ENCODE measurements at regions not wholly inside any gene's neighbourhood (a gene's known extent, or its start where the extent isn't known, plus 50 kb on each side); places are given as distances from the start of the nearest gene placed in this dataset.

GRCh38 chr9:86827893-86828292 lies 119.4 kb downstream of the GAS1 start:
- Histone ChIP-seq H3K27ac (replicated peaks in 1 of 4) (no peak overlapping the region), H3K27me3 (no peaks in the 10 kb centered on the region), H3K36me3 (no peaks in the 10 kb centered on the region), H3K4me3 (no peak overlapping the region), H3K9me3 (no peaks in the 10 kb centered on the region), H3K4me1 (no peaks in the 10 kb centered on the region)
- intact Hi-C loops (cut with DNase I) = no loop called here
- no peak for DNase-seq (ENCODE audit: extremely low spot score)
- no peak for TF ChIP-seq CTCF (IDR thresholded peaks at IDR 0.05)
- WGBS = 48% methylated on average over 1 of the region's 1 CpG

GRCh38 chr9:86825299-86825698 lies 122.0 kb downstream of the GAS1 start:
- WGBS = 83% methylated on average over 2 of the region's 2 CpGs
- Histone ChIP-seq H3K4me1 (peaks cover 0 to 9% (median 1%) of the 10 kb centered on the region in 4 donors), H3K27ac (replicated peaks in 1 of 4) (no peak overlapping the region), H3K4me3 (no peak overlapping the region), H3K36me3 (no peaks in the 10 kb centered on the region), H3K27me3 (no peaks in the 10 kb centered on the region), H3K9me3 (no peaks in the 10 kb centered on the region)
- DNase-seq (ENCODE audit: extremely low spot score) = no peak
- no peak for TF ChIP-seq EP300 (IDR thresholded peaks at IDR 0.05)
- TF ChIP-seq POLR2A (IDR thresholded peaks at IDR 0.05; ENCODE audit: low read depth) = no peak
- TF ChIP-seq POLR2AphosphoS5 (IDR thresholded peaks at IDR 0.05) = no peak
- no peak for TF ChIP-seq CTCF (IDR thresholded peaks at IDR 0.05)
- intact Hi-C loops (cut with DNase I) = no loop called here

- H3K27ac ChIP-seq (replicated peaks in 1 of 4) = peak overlapping the region in 1 of 4 donors; percentile 40
- H3K4me1 ChIP-seq = peaks cover 0 to 9% (median 1%) of the 10 kb centered on the region in 4 donors
- intact Hi-C loops (cut with DNase I) = no loop called here
- H3K27me3 ChIP-seq = no peaks in the 10 kb centered on the region
- 45% methylated on average over 6 of the region's 6 CpGs for WGBS
- DNase-seq (ENCODE audit: extremely low spot score) = no peak
- TF ChIP-seq POLR2AphosphoS5 (IDR thresholded peaks at IDR 0.05) (no peak), EP300 (IDR thresholded peaks at IDR 0.05) (no peak), CTCF (IDR thresholded peaks at IDR 0.05) (no peak), POLR2A (IDR thresholded peaks at IDR 0.05; ENCODE audit: low read depth) (no peak)
- H3K36me3 ChIP-seq = no peaks in the 10 kb centered on the region
- no peak overlapping the region for H3K4me3 ChIP-seq
- H3K9me3 ChIP-seq = no peaks in the 10 kb centered on the region
Observed at GRCh38 chr9:86822006-86822801, 125.1 kb downstream of the GAS1 start.

- DNase-seq (ENCODE audit: extremely low spot score) = no peak
- WGBS = 72% methylated on average over 7 of the region's 8 CpGs
- Histone ChIP-seq H3K4me3 (no peak overlapping the region), H3K4me1 (peaks cover 0 to 9% (median 1%) of the 10 kb centered on the region in 4 donors), H3K36me3 (no peaks in the 10 kb centered on the region), H3K27me3 (no peaks in the 10 kb centered on the region), H3K27ac (replicated peaks in 1 of 4) (no peak overlapping the region), H3K9me3 (no peaks in the 10 kb centered on the region)
- TF ChIP-seq POLR2A (IDR thresholded peaks at IDR 0.05; ENCODE audit: low read depth) (no peak), POLR2AphosphoS5 (IDR thresholded peaks at IDR 0.05) (no peak), EP300 (IDR thresholded peaks at IDR 0.05) (no peak)
- intact Hi-C loops (cut with DNase I) = no loop called here
Observed at GRCh38 chr9:86821006-86821845, 126.1 kb downstream of the GAS1 start.

- no peak for DNase-seq (ENCODE audit: extremely low spot score)
- Histone ChIP-seq H3K9me3 (no peaks in the 10 kb centered on the region), H3K4me1 (peaks cover 0 to 9% (median 1%) of the 10 kb centered on the region in 4 donors), H3K36me3 (no peaks in the 10 kb centered on the region), H3K27me3 (no peaks in the 10 kb centered on the region), H3K4me3 (no peak overlapping the region), H3K27ac (replicated peaks in 1 of 4) (no peak overlapping the region)
- WGBS = 89% methylated on average over 1 of the region's 1 CpG
- intact Hi-C loops (cut with DNase I) = no loop called here
- TF ChIP-seq POLR2A (IDR thresholded peaks at IDR 0.05; ENCODE audit: low read depth) (no peak), POLR2AphosphoS5 (IDR thresholded peaks at IDR 0.05) (no peak)
Observed at GRCh38 chr9:86819552-86819951, 127.8 kb downstream of the GAS1 start.

Data from esophagus muscularis mucosa (tissue), 4 donors.